HEK293T (cell line): ENCODE measurements at regions not wholly inside any gene's neighbourhood (a gene's known extent, or its start where the extent isn't known, plus 50 kb on each side); places are given as distances from the start of the nearest gene placed in this dataset.
"Not testable (repeated sequence)": the region's sequence is repeated elsewhere in the genome, so short reads cannot be mapped to it uniquely, and the experiment has no call there.

Source experiments
- ARNT ChIP-seq: fragments of 450-650 bp; IDR thresholded peaks from 2 replicates; pipeline ENCODE4 v1.6.1; 2017; ENCODE audit warnings: mild to moderate bottlenecking
- BHLHE40 ChIP-seq: fragments of 450-650 bp; IDR thresholded peaks from 2 replicates; pipeline ENCODE4 v1.6.1; 2016; ENCODE audit warnings: mild to moderate bottlenecking, moderate library complexity, borderline replicate concordance
- ELF4 ChIP-seq: fragments of 450-650 bp; IDR thresholded peaks from 2 replicates; pipeline ENCODE4 v1.6.1; 2017; ENCODE audit warnings: antibody characterized with exemption
- FOXA1 ChIP-seq: fragments of 450-650 bp; IDR thresholded peaks from 2 replicates; pipeline ENCODE4 v1.6.1; 2016; ENCODE audit warnings: mild to moderate bottlenecking
- FOXM1 ChIP-seq: fragments of 450-650 bp; IDR thresholded peaks from 2 replicates; pipeline ENCODE4 v1.6.1; 2017; ENCODE audit warnings: mild to moderate bottlenecking, borderline replicate concordance
- HDGF ChIP-seq: fragments of 450-650 bp; IDR thresholded peaks from 2 replicates; pipeline ENCODE4 v1.6.1; 2017; ENCODE audit warnings: antibody characterized with exemption, borderline replicate concordance
- L3MBTL2 ChIP-seq: fragments of 450-650 bp; conservative IDR thresholded peaks from 2 replicates; pipeline ENCODE4 v1.6.1; 2016; ENCODE audit warnings: mild to moderate bottlenecking
- LEF1 ChIP-seq: fragments of 450-650 bp; IDR thresholded peaks from 2 replicates; pipeline ENCODE4 v1.6.1; 2017; ENCODE audit warnings: mild to moderate bottlenecking, borderline replicate concordance
- SP1 ChIP-seq: fragments of 450-650 bp; IDR thresholded peaks from 2 replicates; pipeline ENCODE4 v1.6.1; 2017
- SUZ12 ChIP-seq: fragments of 450-650 bp; IDR thresholded peaks from 2 replicates; pipeline ENCODE4 v1.6.1; 2016; ENCODE audit warnings: mild to moderate bottlenecking
- TARDBP ChIP-seq: fragments of 450-650 bp; IDR thresholded peaks from 2 replicates; pipeline ENCODE4 v1.6.1; 2016
- TF ChIP-seq, protein P1 (sequence below): fragments of 450-650 bp; IDR thresholded peaks from 2 replicates; pipeline ENCODE4 v1.6.1; 2016

DNA sequence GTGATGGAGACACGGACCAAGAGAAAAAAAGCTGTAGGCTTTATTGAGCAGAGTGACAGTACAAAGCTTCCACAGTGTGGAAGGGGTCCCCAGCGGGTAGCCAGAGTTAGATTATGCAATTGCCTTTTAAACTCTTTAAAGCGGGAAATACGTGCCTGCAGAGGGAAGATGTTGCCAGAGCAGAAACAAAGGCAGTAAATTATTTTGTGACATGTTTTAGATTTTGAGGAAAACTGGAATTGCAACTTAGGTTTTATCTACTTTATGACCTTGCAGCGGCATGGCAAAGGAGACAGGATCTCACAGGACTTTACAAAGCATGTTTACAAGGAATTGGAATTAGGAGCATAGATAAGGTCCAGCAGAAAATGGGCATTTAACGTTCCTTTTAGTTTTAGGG lies 54.5 kb upstream of the ST3GAL6 start:
- TF ChIP-seq, protein P1, sequence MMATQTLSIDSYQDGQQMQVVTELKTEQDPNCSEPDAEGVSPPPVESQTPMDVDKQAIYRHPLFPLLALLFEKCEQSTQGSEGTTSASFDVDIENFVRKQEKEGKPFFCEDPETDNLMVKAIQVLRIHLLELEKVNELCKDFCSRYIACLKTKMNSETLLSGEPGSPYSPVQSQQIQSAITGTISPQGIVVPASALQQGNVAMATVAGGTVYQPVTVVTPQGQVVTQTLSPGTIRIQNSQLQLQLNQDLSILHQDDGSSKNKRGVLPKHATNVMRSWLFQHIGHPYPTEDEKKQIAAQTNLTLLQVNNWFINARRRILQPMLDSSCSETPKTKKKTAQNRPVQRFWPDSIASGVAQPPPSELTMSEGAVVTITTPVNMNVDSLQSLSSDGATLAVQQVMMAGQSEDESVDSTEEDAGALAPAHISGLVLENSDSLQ = peak; percentile 93
- TF ChIP-seq ELF4, LEF1, BHLHE40, FOXA1, HDGF, SP1, SUZ12, TARDBP: not testable (repeated sequence)
- TF ChIP-seq FOXM1 = 0 out of 2 replicates have a peak, but pooled peaks have one; percentile 7
- peak; percentile 78 for TF ChIP-seq L3MBTL2
- TF ChIP-seq ARNT = peak; percentile 98
